HG02938 (cell line): ENCODE measurements at regions not wholly inside any gene's neighbourhood (a gene's known extent, or its start where the extent isn't known, plus 50 kb on each side); places are given as distances from the start of the nearest gene placed in this dataset.

ENCODE experiments used
- ATAC-seq: cut with Tn5 transposase; IDR thresholded peaks from one replicate; pipeline ENCODE4 v1.9.1; 2021; ENCODE audit warnings: mild to moderate bottlenecking, moderate library complexity; ENCODE audit not compliant: unreplicated experiment

- ATAC-seq = no peak
These were observed 50.3 kb downstream of the UTRN start for GRCh38 chr6:144335311-144335861.

- peak; percentile 40 for ATAC-seq
These were observed 50.8 kb downstream of the UTRN start for GRCh38 chr6:144335914-144336313.

DNA sequence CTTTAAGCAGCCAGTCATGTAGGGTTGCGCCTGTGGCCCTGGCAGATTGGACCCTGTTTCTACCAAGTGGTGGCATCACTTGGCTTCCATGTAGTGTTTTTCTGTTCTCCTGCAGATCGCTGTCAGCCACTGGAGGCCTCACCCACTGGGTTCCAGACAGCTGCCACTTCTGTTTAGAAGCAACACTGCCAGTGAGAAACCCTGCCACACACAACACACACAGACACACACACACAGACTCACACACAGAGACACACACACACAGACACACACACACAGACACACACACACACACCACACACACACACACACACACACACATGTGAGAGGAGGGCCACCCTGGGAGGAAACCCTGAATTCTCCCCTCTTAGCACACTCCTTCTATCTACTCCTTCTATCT lies 51.8 kb downstream of the UTRN start:
- ATAC-seq = no peak

DNA sequence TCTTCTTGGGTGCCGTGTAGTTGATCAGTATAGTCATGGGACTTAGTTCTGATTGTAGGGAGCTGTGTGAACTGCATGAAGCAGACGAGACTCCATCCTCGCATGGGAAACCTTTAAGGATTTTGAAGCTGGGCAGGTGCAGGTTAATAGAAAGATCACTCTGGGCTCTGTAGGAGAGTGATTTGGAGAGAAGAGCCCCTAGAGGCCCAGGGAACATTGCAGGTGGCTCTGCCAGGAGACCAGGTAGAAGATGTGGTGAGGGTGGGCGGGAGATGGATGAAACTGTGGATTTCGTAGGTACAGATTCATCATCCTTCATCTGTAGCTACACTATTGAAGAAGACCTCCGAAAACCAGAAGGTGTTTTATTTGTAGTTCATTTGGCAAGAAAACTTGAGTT lies 53.3 kb downstream of the UTRN start:
- no peak for ATAC-seq

- no peak for ATAC-seq
These were observed 54.0 kb downstream of the UTRN start for GRCh38 chr6:144338951-144339700.

DNA sequence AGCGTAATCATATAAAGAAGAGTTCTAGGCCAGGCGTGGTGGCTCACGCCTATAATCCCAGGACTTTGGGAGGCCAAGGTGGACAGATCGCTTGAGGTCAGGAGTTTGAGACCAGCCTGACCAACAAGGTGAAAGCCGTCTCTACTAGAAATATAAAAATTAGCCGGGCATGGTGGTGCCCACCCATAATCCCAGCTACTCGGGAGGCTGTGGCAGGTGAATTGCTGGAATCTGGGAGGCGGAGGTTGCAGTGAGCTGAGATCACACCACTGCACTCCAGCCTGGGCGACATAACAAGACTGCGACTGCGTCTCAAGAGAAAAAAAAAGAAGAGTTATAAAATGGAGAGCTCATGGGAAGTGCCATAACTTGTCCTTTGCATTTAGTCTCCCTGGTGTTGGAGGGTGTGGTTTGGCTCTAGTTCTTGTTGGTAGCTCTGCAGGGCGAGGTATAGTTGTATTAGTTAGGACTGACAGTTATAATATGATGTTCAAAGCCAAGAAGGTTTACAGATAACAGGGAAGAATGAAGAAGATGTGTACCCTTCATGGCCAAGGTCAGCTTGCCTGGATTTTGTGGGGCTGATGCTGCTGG lies 54.8 kb downstream of the UTRN start:
- no peak for ATAC-seq

- no peak for ATAC-seq
These were observed 55.6 kb downstream of the UTRN start for GRCh38 chr6:144340541-144341371.

- no peak for ATAC-seq
These were observed 56.8 kb downstream of the UTRN start for GRCh38 chr6:144341831-144342527.

- ATAC-seq = peak; percentile 27
These were observed 58.7 kb downstream of the UTRN start for GRCh38 chr6:144343701-144344428.

DNA sequence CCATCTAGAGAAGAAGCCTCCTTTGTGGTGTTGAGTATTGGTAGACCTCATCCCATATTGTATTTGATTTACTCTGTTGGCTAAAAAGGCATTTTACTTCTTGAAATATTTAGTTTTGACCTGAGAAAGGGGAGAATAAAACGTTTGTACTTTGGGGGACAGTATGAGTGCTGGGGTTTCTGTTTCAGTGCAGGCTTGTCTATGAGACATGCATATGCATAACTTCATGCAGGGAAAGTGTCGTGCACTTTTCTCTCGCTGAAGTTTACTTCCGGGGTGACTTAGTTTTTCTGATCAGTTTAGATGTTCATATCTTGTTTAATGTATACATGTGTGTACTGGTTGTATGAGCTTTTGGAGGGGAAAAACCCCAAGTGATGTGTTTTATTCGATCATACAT lies 59.5 kb downstream of the UTRN start:
- ATAC-seq = peak; percentile 51

DNA sequence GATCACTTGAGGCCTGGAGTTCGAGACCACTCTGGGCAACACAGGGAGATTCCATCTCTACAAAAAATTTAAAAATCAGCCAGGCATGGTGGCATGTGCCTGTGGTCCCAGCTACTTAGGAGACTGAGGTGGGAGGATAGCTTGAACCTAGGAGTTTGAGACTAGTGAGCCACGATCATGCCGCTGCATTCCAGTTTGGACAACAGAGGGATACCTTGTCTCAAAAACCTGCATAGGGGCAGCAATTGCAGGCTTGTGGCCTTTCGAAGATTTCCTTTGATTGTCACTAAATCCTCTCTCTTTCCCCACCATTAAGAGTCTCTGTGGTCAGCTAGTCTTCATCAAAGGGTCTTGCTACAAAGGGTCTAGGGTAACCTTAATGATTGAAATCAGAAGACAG lies 60.3 kb downstream of the UTRN start:
- no peak for ATAC-seq

DNA sequence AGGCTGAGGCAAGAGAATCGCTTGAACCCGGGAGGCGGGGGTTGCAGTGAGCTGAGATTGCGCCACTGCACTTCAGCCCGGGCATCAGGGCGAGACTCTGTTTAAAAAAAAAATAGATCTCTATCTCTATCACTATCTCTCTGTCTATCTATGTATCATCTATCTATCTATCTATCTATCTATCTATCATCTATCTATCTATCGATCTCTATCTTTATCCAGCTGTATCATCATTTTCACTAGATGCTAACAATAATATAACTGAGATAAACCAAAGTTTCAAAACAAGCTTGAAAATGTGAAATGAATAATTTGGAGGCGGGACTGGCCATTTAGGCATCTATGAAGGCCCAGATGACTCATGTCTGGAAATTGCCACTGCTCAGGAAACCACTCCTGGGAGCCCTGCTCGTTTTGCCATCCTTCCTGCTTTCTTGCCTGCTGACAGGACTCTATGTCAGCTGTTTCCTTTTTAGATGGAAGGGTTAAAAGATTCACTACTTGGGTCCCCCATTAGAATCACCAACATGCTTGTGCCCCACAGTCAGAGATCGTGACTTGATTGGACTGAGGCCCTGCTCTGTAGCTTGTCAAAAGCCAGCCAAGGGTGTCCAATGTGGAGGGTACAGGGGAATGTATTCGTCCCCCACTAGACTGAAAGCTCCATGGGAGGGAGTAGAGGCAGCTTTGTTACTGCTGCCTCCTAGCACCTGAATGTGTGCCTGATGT lies 61.7 kb downstream of the UTRN start:
- no peak for ATAC-seq

GRCh38 chr6:144347448-144347759 lies 62.3 kb downstream of the UTRN start:
- no peak for ATAC-seq

- no peak for ATAC-seq
These were observed 62.8 kb downstream of the UTRN start for GRCh38 chr6:144347933-144348332.

DNA sequence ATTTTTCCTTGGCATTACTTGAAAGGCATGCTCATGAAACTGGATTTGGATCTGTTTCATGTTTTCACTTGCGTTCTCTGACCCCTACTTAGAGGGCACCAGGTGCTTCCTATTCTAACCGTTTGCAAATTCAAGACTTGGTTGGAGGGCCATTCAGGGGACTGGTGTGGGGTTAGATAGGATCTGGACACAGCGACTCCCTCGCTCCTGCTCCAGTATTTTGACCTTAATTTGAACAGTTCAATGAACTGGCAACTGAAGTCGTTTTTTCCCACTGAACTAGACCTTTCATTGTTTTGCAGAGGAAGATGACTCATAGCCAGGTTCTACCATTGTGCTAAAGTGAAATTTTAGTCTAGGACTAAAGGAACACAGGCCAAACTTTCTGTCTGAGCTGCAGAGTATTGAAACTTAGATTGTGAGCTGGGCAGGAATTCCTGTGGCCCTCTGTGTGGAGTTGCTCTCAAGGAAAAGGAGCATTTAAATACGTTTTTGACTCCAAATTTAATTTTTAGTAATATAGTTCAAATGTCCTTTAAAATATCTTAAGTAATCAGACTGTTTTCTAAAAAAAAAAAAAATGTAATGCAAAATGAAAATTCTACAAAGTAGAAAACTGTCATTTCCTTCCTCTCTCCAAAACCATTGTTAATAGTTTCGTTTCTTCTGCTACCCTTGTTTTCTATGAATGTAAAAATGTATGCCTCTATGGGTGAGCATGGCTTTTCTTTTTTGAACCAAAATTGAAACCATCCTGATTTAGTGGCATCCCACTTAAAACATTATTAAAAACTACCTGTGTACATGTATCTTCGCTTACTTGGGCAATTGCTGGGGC lies 64.8 kb downstream of the UTRN start:
- ATAC-seq = peak; percentile 42

- no peak for ATAC-seq
These were observed 65.4 kb downstream of the UTRN start for GRCh38 chr6:144350528-144350880.

- no peak for ATAC-seq
These were observed 66.4 kb downstream of the UTRN start for GRCh38 chr6:144351379-144352127.

- no peak for ATAC-seq
These were observed 67.2 kb downstream of the UTRN start for GRCh38 chr6:144352331-144352730.
